Stimulated activated CD4-positive, alpha-beta T cell treated with anti-CD3 and anti-CD28 coated beads, Interleukin-12 subunit alpha, Interleukin-12 subunit beta, amount 100 ng/mL, for 48 hours (primary cell): ENCODE measurements at regions not wholly inside any gene's neighbourhood (a gene's known extent, or its start where the extent isn't known, plus 50 kb on each side); places are given as distances from the start of the nearest gene placed in this dataset.

Source experiments
- DNase-seq, 3 donors: peaks; one replicate each; pipeline ENCODE4 v3.0.0-alpha.2; 2020; ENCODE audit warnings: low read depth in 2 of 3, low spot score in 1 of 3

GRCh38 chr5:13478831-13479465 is 465.5 kb downstream of the DNAH5 start:
- no peak for DNase-seq

DNA sequence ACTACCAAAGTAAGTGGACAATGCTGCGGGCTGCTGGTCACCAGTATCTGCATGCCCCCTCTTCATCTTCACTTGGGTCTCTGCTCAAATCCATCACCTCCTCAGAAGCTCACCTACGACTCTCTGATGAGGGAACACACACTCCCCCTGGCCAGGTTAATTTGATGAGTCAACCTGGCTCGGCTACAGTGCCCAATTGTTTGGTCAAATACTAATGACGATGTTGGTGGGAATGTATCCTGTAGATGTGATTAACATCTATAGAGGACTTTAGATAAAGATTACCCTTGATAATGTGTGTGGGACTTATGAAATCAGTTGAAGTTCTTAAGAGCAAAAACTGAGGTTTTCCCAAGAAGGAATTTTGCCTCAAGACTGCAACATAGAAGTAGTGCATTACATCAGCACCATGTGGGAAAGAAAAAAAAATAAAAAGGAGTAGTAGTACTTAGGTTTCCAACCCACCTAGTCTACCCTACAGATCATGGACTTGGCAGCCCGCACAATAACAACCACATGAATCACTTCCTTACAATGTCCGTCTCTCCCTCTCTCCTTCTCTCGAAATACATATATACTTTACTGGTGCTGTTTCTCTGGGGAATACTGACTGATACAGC is 467.3 kb downstream of the DNAH5 start:
- no peak for DNase-seq

- DNase-seq, result no peak
Measured at GRCh38 chr5:13472842-13473241, 471.6 kb downstream of the DNAH5 start.

DNA sequence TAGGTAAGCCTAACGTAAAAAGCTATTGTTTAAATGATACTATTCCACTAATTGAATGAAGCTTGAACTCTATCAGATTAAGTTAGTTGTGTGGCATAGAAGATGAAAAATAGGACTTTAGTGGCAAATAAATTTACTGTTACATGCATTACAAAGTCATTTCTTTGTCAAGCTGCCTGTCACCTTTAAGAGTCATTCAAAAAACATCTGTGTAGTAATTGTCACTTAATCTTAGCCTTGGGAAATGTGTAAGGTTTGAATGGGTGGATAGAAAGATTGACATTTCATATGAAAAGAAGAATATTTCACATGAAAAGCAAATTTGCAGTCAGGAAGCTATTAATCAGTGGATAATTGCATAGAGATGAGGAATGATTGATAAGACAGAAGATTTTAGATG is 473.5 kb downstream of the DNAH5 start:
- DNase-seq, result no peak

- no peak for DNase-seq
Measured at GRCh38 chr5:13470263-13470662, 474.2 kb downstream of the DNAH5 start.

GRCh38 chr5:13464532-13465193 is 479.8 kb downstream of the DNAH5 start:
- DNase-seq, result no peak

DNA sequence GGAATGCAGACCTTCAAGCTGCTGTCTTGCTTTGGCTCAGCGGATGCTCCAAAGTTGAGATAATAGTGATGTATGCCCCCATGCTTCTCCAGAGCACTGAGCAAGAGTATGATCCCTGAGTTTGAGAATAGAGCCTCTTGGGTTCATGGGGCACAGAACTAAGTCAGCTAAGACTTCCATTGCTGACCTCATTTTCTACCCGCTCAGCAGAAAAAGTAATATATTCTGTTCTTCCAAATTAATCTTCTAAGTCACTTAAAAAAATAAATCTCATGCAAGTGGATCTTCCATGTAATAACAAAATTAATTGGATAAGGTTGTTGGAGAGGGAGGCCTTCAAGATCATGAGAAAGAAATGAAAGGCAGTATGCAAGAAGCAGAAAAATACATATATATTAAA is 483.9 kb downstream of the DNAH5 start:
- DNase-seq, result no peak

GRCh38 chr5:13454050-13454449 is 490.4 kb downstream of the DNAH5 start:
- DNase-seq, result no peak

- no peak for DNase-seq
Measured at GRCh38 chr5:13448843-13449242, 495.6 kb downstream of the DNAH5 start.

DNA sequence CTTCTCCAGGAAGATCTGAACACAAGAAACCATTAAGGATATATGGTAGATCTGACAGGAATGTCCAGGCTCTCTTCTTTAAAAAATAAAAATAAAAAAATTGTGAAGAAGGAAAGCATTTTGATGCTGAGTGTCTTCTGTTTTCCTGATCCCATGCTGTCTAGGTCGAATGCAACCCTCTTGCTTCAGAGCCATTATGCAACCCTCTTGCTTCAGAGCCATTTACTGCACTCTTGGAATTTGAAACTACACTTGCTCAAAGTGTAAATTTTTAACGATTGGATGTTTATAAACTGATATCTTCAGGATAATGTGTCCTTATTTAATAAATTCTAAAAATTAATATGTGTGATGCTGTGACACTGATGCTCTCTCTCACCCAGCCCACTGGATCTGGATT is 505.1 kb downstream of the DNAH5 start:
- DNase-seq, result no peak

GRCh38 chr5:13427827-13428557 is 516.5 kb downstream of the DNAH5 start:
- no peak for DNase-seq

DNA sequence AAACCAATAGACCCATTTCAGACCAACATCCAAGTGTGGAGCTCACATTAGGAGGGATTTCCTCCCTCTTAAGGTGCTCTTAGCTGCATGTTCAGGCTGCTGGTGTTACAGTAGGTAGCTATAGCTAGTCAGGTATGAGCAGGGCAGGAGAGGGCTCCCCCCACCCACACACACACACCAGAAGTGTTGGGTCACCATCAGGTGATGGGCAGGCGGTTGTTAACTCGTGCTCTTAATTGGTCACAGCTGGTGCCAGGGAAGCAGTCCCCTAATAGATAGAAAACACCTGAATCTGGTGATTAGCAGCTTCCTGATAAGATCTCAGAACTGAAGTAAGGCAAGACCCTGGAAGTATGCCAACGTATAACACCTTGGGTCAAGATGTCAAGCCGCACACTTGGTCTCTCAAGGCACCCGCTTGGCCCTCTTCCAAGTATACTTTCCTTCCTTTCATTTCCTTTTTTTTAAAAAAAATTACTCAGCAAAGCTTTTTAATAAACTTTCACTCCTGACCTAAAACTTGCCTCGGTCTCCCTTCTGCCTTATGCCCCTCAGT is 532.4 kb downstream of the DNAH5 start:
- DNase-seq, result no peak

- no peak for DNase-seq
Measured at GRCh38 chr5:13408616-13409015, 535.9 kb downstream of the DNAH5 start.

- DNase-seq, result no peak
Measured at GRCh38 chr5:13403351-13403750, 541.1 kb downstream of the DNAH5 start.

GRCh38 chr5:13385066-13385465 is 559.4 kb downstream of the DNAH5 start:
- no peak for DNase-seq

DNA sequence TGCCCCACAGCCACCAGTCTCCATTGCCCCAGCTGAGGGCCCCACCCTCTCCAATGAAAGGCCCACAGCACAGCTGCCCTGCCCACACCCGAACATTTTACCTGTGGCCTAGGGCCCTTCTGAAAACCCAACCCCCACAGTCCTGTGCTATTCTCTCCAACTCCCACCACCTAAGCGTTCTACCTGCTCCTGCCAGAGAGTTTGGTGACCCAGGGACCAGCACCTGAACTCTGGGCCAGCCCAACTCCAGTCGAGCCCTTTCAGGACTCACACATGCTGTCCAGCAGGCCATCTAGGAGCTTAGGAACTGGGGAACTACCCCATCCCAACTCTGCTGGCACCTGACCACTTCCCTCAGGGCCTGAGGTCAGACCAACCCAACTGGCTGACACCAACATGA is 562.3 kb downstream of the DNAH5 start:
- no peak for DNase-seq

DNA sequence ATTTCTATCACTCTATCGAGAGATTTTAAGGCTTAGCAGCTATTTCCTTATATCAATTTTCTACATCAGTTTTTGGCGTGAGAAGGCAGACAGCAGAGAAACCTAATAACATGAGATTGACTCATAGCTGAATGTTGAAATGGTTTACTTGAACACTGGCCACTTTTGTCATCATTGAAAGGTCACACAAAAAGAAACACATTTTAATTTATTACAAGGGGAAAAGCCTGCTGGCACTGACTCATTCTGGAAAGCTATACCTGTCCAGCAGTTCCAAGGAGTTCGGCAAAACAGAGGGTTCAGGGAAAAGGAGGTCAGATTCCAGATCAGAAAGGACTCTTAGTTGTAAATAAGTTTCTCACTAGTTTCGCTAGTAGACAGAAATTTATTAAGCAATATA is 566.4 kb downstream of the DNAH5 start:
- DNase-seq, result no peak

GRCh38 chr5:13359344-13359743 is 585.1 kb downstream of the DNAH5 start:
- no peak for DNase-seq

DNA sequence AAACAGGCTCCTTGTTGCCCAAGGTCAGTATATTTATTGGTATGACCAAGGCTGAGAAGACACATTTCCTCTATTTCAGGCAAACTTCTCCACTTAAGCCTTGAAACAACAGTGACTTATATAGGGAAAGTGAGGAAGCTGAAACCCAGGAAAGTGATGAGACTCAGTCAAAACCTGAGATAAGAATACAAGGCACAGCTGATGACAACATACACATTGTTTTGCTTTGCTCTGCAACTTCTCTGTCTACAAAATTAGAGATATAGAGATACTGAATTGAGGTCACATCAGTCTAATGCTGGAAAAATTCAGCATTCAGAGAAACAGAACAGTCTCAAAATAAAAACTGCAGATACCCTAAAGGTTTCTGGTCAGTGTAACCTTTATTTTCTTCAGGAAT is 586.1 kb downstream of the DNAH5 start:
- DNase-seq, result no peak

- no peak for DNase-seq
Measured at GRCh38 chr5:13357929-13358328, 586.6 kb downstream of the DNAH5 start.

DNA sequence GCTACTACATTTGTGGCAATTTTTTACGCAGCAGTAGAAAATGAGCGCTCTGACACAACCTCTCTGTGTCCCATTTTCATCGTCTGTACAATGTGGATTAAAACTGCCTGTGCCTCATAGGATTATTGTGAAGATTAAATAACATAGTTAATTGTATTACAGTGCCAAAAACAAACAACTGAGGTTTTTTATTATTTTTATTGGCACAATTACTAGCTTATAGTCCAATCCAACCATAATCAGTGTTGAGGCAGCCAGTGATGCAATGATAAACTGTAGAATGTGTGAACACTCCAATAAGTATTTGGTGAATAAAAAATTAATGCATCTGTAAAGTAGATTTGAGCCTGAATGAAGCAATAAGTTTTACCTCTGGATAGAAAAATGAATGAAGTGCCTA is 588.3 kb downstream of the DNAH5 start:
- DNase-seq, result no peak

GRCh38 chr5:13354611-13355010 is 589.9 kb downstream of the DNAH5 start:
- no peak for DNase-seq
